Caco-2 (cell line): ENCODE measurements at regions not wholly inside any gene's neighbourhood (a gene's known extent, or its start where the extent isn't known, plus 50 kb on each side); places are given as distances from the start of the nearest gene placed in this dataset.

ENCODE experiments used
- BruUV-seq: library from RNA; stranded (reverse); fragments of 400-500 nt; replicated peaks from 2 replicates; lab custom pipeline; 2021; lab: Mats Ljungman, UMichigan
- CTCF ChIA-PET: fragments of 300-600 bp; sonication (Branson Sonifier 250); formaldehyde crosslinking; loops from one replicate; lab custom pipeline; 2022; ENCODE audit warnings: antibody characterized with exemption; lab: Charles Lee
- POLR2A ChIA-PET: fragments of 300-600 bp; sonication (Branson Sonifier 250); formaldehyde crosslinking; loops from one replicate; lab custom pipeline; 2022; ENCODE audit warnings: antibody characterized with exemption; lab: Charles Lee
- DNase-seq, 2 experiments: peaks; one replicate each; pipeline versions ENCODE4 v3.0.0 to v3.0.0-alpha.2; 2020 to 2022
- H3K27me3 ChIP-seq: replicated peaks from 2 replicates; pipeline ENCODE4 v1.6.0; 2011; ENCODE audit warnings: low read length; ENCODE audit not compliant: control insufficient read depth, insufficient read depth
- H3K36me3 ChIP-seq: 2 replicates; pipeline ENCODE4 v1.5.1; 2011; ENCODE audit warnings: low read length; ENCODE audit not compliant: control insufficient read depth, insufficient read depth
- H3K4me1 ChIP-seq: fragments of 250-450 bp; sonication (Bioruptor Pico); 2 replicates; pipeline ENCODE4 v1.5.1; 2020; ENCODE audit warnings: mild to moderate bottlenecking
- H3K4me3 ChIP-seq: 2 replicates; pipeline ENCODE4 v1.5.1; 2011; ENCODE audit warnings: low read depth, mild to moderate bottlenecking, control low read depth, low read length
- H3K9me3 ChIP-seq: fragments of 250-450 bp; sonication (Bioruptor Pico); 2 replicates; pipeline ENCODE4 v1.5.1; 2020; ENCODE audit warnings: mild to moderate bottlenecking, moderate library complexity
- H3K27ac Mint-ChIP-seq: one replicate; pipeline ENCODE4 v1.8.0; 2022; ENCODE audit warnings: mixed read lengths; ENCODE audit not compliant: unreplicated experiment
- H3K27me3 Mint-ChIP-seq: one replicate; pipeline ENCODE4 v1.8.0; 2022; ENCODE audit warnings: mixed read lengths; ENCODE audit not compliant: insufficient read depth, unreplicated experiment
- H3K36me3 Mint-ChIP-seq: one replicate; pipeline ENCODE4 v1.8.0; 2022; ENCODE audit warnings: mild to moderate bottlenecking, mixed read lengths; ENCODE audit not compliant: insufficient read depth, unreplicated experiment
- H3K4me1 Mint-ChIP-seq: one replicate; pipeline ENCODE4 v1.8.0; 2022; ENCODE audit warnings: low read depth, mixed read lengths; ENCODE audit not compliant: unreplicated experiment
- H3K4me3 Mint-ChIP-seq: one replicate; pipeline ENCODE4 v1.8.0; 2022; ENCODE audit warnings: mild to moderate bottlenecking, moderate library complexity, mixed read lengths; ENCODE audit not compliant: unreplicated experiment
- H3K9me3 Mint-ChIP-seq: one replicate; pipeline ENCODE4 v1.8.0; 2022; ENCODE audit warnings: mixed read lengths; ENCODE audit not compliant: unreplicated experiment
- intact Hi-C: fragments of 100-400 bp; cut with micrococcal nuclease; formaldehyde crosslinking; loops from one replicate; pipeline ENCODE4 v1.10.0; 2022; ENCODE audit not compliant: unreplicated experiment
- TF ChIP-seq, protein P1 (sequence below), 2 experiments: fragments of 200-600 bp in 1 of 2; IDR thresholded peaks; 1 replicate in 1 of 2; 2 replicates in 1 of 2; pipeline versions ENCODE4 v1.5.1 to v1.8.0; 2011 to 2022; ENCODE audit warnings: antibody characterized with exemption in 1 of 2, control low read depth in 1 of 2, inconsistent platforms in 1 of 2, low read depth in 1 of 2, low read length in 1 of 2, mild to moderate bottlenecking in 1 of 2, moderate library complexity in 1 of 2; ENCODE audit not compliant: insufficient read depth in 1 of 2, severe bottlenecking in 1 of 2, unreplicated experiment in 1 of 2

DNA sequence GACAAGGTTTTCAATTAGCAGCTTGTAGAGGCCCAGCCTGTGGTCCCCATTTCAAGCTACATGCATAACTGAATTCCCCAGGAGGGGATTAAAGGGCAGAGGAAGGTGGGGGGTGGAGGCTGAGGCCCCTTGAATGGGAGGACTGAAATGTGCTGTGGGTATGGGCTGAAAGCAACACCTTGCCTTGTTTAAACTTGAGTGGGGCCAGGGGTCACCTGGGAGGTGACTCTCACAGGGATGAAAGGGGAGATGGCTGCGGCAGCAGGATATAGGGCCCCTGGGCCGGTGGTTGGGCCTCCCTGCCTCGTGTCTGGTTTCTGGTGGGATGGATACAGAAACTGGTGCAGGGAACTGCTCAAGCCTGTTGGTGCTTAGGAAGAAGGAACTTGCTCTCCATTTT is 225.9 kb upstream of the SPRED2 start:
- intact Hi-C loops, result no loop called here
- Histone ChIP-seq H3K4me1 (peaks cover 16% of the 10 kb centered on the region), H3K9me3 (no peaks in the 10 kb centered on the region), H3K36me3 (no peaks in the 10 kb centered on the region), H3K27me3 (no peaks in the 10 kb centered on the region), H3K4me3 (no peak overlapping the region)
- Mint-ChIP-seq H3K4me3 (no peak overlapping the region), H3K36me3 (no peaks in the 10 kb centered on the region), H3K9me3 (no peaks in the 10 kb centered on the region), H3K4me1 (peaks cover 7% of the 10 kb centered on the region), H3K27me3 (peaks cover 4% of the 10 kb centered on the region), H3K27ac (no peak overlapping the region)
- CTCF ChIA-PET, result no interaction called here
- BruUV-seq, result no TSS peak
- POLR2A ChIA-PET, result no interaction called here
- TF ChIP-seq, protein P1, sequence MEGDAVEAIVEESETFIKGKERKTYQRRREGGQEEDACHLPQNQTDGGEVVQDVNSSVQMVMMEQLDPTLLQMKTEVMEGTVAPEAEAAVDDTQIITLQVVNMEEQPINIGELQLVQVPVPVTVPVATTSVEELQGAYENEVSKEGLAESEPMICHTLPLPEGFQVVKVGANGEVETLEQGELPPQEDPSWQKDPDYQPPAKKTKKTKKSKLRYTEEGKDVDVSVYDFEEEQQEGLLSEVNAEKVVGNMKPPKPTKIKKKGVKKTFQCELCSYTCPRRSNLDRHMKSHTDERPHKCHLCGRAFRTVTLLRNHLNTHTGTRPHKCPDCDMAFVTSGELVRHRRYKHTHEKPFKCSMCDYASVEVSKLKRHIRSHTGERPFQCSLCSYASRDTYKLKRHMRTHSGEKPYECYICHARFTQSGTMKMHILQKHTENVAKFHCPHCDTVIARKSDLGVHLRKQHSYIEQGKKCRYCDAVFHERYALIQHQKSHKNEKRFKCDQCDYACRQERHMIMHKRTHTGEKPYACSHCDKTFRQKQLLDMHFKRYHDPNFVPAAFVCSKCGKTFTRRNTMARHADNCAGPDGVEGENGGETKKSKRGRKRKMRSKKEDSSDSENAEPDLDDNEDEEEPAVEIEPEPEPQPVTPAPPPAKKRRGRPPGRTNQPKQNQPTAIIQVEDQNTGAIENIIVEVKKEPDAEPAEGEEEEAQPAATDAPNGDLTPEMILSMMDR (IDR thresholded peaks at IDR 0.05; ENCODE audit: insufficient read depth in 1 of 2, low read depth in 1 of 2, low read length in 1 of 2, severe bottlenecking in 1 of 2, unreplicated experiment in 1 of 2), result no peak
- DNase-seq, result no peak

DNA sequence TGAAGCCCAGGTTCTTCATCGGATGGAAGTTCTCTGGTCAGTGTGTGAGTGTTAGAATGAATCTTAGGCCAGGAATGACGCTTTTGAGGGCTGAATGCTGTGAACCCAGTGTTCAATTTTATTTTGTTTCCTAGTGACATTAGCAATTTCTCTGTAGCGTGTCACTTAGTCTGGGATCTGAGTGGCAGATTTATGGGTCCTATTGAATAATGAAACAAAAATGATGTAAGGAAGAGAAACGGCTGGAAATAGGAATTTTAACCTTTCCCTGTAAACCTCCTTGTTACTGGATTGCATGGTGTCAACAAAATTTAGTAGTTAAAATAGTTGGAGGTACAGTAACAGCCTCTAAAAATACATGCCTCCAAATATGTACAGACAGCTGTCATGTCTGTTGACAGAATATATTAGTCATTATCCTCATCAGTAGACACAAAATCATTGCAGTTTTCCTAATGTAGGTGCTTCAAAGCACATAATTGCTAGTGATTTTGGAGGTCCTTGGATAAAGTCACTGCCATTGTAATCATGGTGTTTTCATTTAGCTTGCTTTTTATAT is 223.8 kb upstream of the SPRED2 start:
- H3K4me3 ChIP-seq, result no peak overlapping the region
- no TSS peak for BruUV-seq

DNA sequence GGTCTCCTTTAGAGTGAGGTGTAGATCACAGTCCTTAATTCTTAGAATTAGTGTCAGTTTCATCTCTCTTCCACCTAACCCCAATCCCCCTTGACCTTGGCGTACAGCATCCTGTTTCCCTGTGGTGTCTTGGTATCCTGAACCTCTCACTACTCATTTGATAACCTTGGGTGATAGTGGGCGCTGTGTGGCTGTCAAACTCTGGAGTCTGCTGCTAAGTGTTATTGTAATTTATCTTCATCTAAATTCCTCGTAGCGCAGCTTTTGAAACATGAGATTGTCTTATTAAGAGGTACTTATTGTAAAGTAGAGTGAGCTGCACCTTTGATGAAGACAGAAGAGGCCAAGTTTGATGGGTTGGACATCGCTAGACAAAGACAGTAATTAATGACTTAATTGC is 222.6 kb upstream of the SPRED2 start:
- TF ChIP-seq, protein P1 (IDR thresholded peaks at IDR 0.05; ENCODE audit: insufficient read depth in 1 of 2, low read depth in 1 of 2, low read length in 1 of 2, severe bottlenecking in 1 of 2, unreplicated experiment in 1 of 2), result no peak
- H3K27me3 ChIP-seq, result no peaks in the 10 kb centered on the region
- Mint-ChIP-seq H3K4me1 (peaks cover 7% of the 10 kb centered on the region), H3K27ac (no peak overlapping the region), H3K36me3 (no peaks in the 10 kb centered on the region), H3K9me3 (no peaks in the 10 kb centered on the region), H3K4me3 (no peak overlapping the region), H3K27me3 (no peaks in the 10 kb centered on the region)
- H3K36me3 ChIP-seq, result no peaks in the 10 kb centered on the region
- H3K4me3 ChIP-seq, result no peak overlapping the region
- CTCF ChIA-PET, result interaction anchor here (0.7 kb wide), 1 partner anchor 517 kb away, joined by 8 read pairs; no protein-coding TSS in a partner anchor
- no peak for DNase-seq
- BruUV-seq, result no TSS peak
- POLR2A ChIA-PET, result no interaction called here
- H3K9me3 ChIP-seq, result no peaks in the 10 kb centered on the region
- peaks cover 10% of the 10 kb centered on the region for H3K4me1 ChIP-seq
- intact Hi-C loops, result no loop called here

More for the DNA sequence above, 223.8 kb upstream of the SPRED2 start:
- POLR2A ChIA-PET, result no interaction called here
- no peaks in the 10 kb centered on the region for H3K36me3 Mint-ChIP-seq
- H3K27ac Mint-ChIP-seq, result no peak overlapping the region
- no peaks in the 10 kb centered on the region for H3K27me3 Mint-ChIP-seq
- H3K4me1 Mint-ChIP-seq, result peaks cover 7% of the 10 kb centered on the region
- no peak for DNase-seq
- Histone ChIP-seq H3K9me3 (no peaks in the 10 kb centered on the region), H3K36me3 (no peaks in the 10 kb centered on the region), H3K4me1 (peaks cover 16% of the 10 kb centered on the region), H3K27me3 (no peaks in the 10 kb centered on the region)
- TF ChIP-seq, protein P1 (IDR thresholded peaks at IDR 0.05; ENCODE audit: insufficient read depth in 1 of 2, low read depth in 1 of 2, low read length in 1 of 2, severe bottlenecking in 1 of 2, unreplicated experiment in 1 of 2), result no peak
- intact Hi-C loops, result no loop called here
- CTCF ChIA-PET, result no interaction called here
- no peak overlapping the region for H3K4me3 Mint-ChIP-seq
- no peaks in the 10 kb centered on the region for H3K9me3 Mint-ChIP-seq
